HG02588 (cell line): ENCODE measurements at regions not wholly inside any gene's neighbourhood (a gene's known extent, or its start where the extent isn't known, plus 50 kb on each side); places are given as distances from the start of the nearest gene placed in this dataset.

ENCODE experiments used
- ATAC-seq: cut with Tn5 transposase; IDR thresholded peaks from one replicate; pipeline ENCODE4 v1.9.1; 2021; ENCODE audit warnings: mild to moderate bottlenecking, moderate library complexity; ENCODE audit not compliant: unreplicated experiment

DNA sequence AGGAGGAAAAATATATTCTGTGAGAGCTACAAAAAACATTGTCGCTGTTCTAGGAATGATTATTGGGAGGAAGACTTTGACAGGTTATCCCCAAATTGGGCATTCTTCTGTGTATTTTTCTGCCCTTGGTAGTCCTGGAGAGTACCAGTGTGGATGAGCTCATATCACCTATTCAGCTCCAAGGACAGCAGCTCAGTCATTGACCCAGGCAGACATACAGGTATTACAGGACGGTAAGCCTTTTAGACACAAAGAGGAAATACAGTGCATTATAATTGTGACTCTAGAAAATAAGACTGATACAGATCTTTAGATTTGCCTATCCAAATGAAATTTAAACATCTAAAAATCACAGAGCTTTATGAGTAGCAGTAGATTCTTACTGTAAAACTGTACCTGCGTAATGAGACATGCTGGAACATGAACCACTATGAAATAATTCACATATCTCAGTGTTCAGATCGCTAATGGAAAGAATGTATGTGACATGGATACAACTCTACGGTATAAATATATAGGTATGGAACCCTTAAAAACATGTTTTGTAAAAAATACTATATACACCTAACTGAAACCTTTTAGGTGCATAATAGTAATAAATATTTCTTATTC lies 56.0 kb downstream of the PLK2 start:
- ATAC-seq, result no peak

DNA sequence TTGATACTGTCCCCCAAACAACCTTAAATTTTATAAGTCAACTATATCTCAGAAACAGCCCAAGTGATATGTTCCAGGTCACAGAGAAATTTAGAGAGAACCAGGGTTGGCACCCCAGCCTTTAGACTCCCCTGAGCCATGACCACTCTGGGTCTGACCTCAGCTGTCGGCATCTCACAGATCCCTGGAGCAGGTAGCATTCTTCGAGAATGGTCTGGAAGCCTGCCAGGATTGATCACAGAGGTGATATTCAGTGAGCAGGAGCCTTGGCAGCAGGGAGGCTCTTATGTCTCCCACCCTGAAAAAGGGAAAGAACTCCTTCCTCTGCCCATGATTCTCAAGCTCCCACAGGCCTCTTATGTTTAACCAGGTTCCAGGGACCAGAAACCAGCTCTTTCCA lies 58.2 kb downstream of the PLK2 start:
- ATAC-seq, result no peak

DNA sequence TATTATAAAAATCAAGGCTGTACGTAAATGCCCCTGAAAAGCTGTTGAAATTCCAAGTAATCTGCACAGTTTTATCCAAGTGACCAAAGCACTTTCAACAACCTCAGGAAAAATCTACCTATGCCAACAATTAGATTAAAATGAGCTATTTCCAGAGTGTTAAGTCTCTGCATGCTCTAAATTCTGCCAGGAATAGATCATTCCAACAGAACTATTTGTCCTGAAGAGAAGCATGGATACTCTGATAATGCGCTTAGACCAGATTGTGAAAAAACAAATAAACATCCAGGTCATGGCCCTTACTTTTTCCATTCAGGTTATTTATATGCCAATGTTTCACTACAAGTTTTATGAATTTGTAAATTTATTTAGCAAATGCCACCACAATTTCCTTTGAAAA lies 59.1 kb downstream of the PLK2 start:
- no peak for ATAC-seq

DNA sequence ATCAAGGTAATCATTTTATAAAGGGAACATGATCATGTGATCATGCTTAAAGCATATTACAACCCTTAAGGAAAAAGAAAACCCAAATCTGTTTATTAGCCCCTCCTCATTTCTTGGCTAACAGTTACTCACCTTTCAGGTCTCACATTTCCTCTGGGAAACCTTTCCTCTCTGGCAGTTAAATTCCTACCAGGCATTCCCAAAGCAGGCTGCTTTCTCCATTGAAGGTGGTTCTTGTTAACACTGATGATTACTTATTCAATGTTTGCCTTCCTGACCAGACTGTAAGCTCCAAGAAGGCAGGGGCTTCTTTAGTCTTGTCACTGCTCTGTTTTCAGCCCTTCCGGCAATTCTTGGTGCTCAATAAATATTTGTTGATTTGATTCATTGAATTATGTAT lies 59.9 kb downstream of the PLK2 start:
- no peak for ATAC-seq

DNA sequence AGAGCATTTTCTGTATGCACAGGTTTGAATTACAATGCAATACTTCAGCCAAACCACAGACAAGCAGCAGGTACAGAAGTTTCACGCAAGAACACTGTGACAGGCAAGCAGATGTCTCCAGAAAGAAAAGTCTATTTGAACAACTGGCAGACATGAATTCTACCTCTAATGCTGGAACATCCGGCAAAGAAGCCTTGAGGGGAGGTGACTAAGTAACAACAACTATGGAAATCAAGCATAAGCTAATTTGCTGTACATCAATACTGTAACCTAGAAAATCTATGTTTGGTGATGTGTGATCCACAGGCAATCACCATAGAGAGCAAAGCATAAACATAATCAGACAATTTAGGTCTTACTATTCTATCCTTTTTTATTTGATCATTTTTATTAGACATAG lies 65.5 kb downstream of the PLK2 start:
- no peak for ATAC-seq

DNA sequence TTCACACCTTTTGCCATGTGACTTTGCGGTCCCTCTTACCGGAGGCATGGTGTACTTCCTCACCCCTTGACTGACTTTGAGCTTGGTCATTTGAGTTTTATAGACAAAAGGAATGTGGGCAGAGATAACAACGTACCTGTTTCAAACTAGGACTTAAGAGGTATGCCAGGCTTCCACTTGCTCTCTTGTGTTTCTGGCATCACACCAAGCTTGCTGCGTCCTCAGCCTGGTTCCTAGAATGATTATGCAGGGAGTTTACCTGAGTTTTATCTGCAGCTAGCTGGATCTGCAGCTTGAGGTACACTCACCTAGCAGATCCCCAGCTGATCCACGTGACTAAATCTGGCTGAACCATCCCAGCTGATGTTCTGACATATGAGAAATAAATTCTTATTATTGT lies 66.2 kb downstream of the PLK2 start:
- no peak for ATAC-seq

DNA sequence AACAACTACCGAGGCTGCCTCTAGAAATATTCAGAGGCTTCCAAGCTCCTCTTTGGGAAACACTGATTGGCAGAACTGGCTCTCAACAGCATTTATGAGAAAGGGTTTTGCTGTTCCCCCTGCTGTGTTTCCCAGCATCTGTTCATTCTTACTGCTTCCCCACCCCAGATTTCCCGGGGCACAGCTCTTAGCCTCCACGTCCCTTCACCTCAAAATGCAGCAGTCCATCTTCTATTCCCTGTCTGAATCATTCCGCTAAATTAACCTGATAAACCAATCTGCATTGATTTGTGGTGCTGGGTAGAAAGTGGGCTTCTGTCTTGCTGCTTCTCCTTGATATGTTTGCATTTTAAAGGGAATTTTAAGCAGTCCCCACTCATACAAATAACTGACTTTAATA lies 67.4 kb downstream of the PLK2 start:
- ATAC-seq, result no peak

DNA sequence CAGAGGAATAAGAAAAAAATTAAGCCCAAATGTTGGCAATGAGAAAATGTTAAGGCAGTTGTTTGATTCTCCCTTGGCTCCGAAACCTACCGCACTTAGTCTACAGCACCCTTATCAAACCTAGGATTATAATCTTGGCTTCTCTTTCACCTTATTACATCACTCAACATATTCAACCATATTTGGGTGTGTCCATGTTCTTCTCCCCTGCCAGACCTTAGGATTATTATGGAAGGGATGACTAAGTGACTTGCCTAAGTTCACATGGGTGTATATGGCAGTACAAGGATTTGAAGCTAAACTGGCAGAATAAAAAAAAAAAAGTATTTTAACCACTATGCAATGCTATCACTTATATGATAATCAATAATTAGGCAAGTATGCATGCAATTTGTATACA lies 76.4 kb downstream of the PLK2 start:
- ATAC-seq, result no peak

DNA sequence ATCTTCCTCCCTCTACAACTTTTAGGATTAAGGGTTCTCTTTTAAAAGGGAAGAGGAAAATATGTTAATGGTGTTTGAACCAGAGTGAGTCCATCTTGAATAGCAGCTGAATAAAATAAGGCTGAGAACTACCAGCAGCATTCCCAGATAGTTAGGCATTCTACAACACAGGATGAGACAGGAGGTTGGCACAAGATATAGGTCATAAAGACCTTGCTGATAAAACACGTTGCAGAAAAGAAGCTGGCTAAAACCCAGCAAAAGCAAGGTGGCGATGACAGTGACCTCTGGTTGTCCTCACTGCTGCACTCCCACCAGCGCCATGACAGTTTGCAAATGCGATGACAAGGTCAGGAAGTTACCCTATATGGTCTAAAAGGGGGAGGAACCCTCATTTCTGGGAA lies 77.8 kb downstream of the PLK2 start:
- ATAC-seq, result no peak

DNA sequence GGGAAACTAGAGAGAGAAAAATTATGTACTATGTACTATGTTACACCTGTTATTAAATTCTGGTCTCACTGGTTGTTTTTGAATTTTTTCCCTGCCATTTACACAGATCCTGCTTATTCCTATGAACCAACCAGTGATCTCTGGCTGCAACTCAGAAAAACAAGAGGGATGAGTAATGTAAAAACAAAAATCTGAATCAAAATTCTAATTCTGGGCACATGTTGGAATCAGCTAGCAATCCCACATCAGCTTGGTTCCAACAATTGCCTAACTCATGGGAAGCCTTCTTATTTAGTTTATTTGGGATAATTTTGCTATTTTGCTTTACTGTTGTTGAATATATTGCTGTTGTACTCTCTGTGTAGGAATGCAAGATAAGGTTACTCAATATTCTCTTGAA lies 78.3 kb downstream of the PLK2 start:
- no peak for ATAC-seq

DNA sequence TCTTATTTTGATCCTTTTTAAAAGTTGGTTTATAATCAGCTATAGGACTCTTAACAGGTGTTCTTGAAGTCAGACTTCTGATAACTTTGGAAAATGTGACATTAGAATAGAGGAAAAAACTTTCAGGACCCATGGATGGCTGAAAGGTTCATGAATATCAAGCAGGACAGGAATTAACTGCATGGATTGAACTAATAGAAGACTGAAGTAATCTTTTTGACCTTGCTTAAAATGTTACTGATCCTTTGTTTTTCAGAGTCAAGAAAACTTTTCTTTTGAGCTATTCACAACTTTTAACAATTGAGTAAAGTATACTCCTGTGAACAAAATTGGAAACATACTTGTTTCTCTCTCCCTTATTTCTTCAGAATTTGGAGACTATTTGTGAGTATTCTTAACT lies 79.2 kb downstream of the PLK2 start:
- ATAC-seq, result no peak

DNA sequence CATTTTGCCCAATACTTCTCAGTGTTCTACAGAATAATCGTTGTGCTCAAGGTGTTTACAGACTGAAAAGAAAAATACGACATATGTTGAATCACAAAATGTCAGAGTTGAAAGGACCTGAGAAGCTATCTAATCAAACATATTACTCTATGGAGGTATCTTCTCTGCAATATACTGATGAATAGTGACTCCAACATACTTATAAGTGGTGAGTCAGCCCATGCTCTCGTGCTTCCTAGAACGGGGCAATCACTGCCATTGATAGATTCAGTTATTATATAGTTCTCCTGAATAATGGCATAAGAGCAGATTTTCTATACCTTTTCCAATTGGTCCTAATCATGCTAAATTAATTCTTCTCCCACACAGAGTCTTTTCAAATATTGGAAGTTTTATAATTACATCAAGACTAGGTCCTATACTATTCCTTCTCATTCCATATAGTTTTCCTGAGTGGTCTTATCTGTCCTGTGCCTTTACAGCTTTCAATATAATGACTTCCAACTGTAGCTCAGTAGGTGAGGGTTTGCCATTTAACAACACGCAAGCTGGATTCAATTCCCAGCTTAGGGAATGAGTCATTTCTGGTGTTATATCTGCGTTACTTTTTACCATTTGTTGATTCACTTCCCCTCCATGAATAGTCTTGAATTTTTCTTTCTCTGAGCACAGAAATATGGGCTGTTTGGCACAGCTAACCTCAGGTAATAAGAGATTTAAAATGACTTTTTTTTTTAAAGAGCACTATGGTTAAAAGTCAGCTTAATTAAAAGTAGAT lies 81.1 kb downstream of the PLK2 start:
- no peak for ATAC-seq

DNA sequence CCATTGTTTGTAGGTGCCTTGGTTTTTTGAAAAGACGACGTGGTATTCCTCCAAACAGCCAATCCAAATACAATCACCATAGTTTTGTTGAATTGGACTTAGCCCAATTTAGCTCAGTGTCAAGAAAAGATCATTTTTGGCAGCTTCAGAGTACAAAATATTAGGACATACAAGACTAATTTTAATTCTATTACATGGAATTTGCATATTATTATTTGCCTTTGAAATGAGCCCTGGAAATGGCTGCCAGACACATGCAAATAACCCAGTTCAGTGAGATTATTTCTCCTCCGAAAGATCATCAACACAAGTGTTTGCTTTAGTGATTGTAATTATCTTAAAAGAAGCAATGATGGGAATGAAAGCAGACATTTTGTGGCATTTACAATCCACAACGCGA lies 89.3 kb downstream of the PLK2 start:
- ATAC-seq, result no peak

DNA sequence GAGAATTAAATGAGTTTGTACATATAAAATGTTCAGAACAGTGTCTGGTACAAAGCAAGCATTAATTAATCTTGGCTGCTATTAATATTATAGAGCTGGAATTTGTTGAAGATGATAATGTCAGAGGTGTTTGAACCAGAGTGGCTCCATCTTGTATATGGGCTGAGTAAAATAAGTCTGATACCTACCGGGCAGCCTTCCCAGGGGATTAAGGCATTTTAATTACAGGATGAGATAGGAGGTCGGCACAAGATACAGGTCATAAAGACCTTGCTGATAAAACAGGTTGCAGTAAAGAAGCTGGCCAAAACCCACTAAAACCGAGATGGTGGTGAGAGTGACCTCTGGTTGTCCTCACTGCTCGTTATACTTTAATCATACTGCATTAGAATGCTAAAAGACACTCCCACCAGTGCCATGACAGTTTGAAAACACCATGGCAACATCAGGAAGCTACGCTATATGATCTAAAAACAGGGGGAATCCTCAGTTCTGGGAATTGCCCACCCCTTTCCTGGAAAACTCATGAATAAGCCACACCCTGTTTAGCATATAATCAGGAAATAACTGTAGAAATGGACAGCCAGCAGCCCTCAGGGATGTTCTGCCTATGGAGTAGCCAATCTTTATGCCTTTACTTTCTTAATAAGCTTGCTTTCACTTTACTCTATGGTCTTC lies 90.2 kb downstream of the PLK2 start:
- ATAC-seq, result no peak

DNA sequence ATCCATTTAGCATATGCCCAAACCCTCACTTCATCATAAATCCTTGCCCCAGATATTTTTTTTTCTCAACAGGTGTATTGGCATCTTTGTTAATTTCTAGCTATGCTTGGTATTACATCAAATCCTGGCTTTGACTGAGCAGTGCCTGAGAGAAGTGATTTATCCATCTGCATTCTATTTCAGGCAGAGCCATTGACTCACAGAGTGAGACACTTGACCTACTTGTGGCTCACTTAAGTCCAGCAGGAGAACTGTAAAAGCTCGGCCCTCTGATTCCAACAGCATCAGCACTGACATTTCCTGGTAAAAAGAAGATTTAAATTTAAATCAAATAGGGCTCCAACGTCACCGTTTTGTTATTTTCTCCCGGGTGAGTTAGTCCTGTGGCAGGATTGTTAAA lies 93.4 kb downstream of the PLK2 start:
- ATAC-seq, result no peak

DNA sequence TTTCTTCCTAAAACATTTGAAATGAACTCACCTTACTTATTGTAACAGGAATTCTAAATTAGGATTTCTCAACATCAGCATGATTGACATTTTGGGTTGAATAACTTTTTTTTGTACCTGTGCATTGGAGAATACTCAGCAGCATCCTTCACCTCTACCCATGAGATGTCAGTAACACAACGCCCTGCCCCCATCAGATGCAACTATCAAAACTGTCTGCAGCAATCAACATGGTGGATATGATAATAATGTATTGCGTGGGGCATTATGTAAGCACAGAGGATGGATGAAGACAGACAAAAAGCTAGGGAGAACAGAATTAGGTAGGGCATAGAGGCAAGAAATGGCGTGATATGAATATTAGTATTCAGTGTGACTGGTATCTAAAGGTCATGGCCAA lies 94.1 kb downstream of the PLK2 start:
- no peak for ATAC-seq

DNA sequence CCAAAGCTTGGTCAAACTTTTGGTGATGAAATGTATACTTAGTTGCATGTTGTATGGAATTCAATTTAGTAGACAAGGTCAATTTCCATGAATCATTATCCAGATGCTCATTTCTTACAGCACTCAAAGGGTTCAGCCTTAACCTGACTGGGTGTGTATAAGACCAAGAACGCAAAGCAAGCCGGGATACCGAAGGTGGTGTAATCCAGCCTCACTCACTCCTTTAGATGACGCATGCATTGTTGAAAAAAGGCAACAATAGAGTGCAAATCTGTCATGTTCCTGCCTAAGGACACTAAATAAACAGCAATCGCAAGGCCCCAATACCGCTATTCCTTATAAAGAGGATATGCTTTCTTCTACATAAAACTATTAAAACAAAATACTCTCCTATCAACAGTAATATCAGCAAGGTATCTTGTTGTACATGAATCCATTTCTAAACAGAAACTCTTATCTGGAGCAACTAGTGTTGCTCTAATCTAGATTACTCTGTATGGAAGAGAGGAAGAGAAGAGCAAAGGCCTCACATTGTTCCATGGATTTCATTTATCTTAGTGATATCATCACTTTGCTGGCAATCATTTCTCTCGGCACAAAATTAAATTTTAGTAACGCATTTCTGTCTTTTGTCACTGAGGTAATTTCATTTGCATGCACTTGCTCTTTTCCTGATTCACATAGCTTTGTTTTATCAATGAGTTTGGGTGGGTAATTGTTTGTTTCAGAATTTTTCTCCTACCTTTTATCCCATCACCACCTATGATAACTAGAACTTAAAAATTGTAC lies 96.2 kb downstream of the PLK2 start:
- ATAC-seq, result no peak

DNA sequence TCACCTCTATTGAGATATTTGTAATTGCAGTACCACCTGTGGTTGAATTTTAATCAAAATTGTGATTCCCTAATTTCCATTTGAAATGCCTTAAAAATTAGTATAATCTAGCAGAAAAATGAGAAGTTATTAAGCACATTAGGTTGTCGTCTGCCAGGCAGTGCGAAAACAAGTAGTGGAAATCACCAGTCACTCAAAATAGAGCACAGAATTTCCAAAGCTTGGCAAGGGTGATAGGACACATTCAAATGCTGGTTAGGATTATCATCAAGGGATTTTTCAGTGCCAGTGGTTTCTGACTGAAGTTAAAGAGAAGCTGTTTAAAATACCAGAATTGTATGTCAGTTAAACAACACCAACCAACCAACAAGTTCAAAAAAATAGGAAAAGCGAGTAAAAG lies 97.8 kb downstream of the PLK2 start:
- no peak for ATAC-seq

DNA sequence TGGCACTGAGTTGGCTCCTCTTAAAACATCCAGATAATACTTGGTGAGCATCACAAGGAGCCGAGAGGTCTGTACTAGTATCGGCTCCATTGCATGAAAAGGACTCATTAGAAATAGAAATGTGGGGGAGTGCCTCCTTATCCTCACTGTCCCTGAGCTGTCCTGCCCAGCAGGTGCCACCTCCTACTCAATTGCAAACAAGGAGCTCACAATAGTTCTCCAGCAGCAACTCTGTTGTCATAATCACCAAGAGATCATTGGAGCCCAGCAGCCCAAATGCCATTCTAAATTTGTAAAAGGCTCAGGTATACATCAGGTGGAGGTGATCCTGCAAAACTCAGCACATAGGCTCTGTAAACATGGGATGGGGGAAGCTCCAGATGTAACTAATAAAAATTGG lies 99.1 kb downstream of the PLK2 start:
- ATAC-seq, result no peak

DNA sequence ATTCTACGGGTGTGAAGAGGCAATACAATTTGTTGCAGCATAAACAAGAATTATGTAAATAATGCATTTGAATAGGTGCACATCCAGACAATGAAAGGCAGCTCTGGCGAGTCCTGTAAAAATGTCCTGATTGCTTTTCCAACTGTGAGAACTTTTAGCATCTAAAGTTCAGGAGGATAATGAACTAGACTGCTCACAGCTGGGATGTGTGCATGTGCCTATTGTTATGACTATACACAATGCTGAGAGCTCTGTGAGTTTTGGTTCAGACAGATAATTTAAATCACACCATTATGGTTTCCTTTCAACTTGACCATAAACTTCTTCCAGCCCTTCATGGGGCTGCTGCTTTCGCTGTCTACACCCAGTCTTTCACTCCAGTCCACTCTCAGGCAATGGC lies 99.9 kb downstream of the PLK2 start:
- no peak for ATAC-seq

DNA sequence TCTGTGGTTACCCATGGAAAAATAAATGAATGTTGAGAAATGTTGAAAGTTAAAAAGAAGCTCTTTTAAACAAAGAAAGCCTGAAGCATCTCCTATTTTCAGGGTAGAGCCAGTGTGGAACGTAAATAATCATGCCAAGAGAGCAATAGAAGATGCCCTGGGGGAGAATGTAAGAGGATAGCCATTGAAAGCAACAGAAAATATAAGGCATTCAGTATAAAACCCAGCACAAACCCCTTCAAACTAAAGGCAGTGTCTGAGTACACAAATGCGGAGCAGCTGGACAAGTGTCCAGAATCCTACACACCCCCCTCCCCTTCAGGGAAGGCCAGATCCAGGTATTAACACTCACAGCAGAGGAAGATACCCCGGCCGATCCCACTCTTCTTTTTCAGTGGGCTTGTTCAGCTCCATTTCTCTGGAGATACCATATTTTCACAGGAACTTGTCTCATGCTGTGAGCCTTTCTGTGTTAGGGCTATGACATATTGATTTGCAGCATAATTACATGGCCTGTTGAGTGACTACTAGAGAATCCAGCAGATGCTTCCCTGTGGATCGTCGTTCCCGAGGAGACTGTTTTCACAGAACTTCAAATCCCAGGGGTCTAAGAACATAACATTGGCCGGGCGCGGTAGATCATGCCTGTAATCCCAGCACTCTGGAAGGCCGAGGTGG lies 101.2 kb downstream of the PLK2 start:
- no peak for ATAC-seq
